ENCODE measurements at regions not wholly inside any gene's neighbourhood (a gene's known extent, or its start where the extent isn't known, plus 50 kb on each side); places are given as distances from the start of the nearest gene placed in this dataset.

DNA sequence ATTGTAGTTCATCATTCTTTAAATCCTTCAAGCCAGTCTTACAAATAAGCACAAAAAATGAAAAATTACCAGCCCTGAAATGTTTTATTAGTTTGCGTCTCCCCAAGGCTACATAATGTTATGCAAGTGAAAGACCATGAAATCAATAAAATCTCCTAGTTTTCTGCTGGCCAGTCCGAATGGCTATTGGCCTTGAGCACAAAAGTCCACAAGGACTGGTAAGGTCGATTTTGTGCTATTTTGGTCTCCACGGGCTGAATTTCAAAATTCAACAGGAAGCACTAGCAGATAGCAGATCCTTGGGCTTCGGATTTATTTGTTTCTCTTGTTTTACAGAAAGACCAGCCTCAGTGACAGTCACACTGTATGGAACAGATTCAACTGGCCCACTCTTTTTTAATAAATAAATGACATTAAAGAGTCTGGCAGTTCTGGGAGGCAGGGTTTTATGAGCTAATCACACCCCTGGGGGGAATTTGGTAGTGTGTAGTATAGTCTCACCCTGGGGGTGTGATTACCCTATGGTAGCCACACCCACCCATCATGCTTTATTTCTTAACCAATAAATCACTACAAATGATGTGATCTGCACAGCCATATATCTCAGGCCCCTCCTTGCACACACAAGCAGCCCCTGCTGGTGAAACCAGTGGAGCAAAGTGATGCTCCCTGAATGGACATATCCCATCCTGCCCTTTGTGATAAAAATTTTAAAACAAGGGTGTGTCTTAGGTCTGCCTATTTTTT, 51.1 kb upstream of the TMEM33 start:
- Histone ChIP-seq H3K36me3 (ENCODE audit: control insufficient read depth, insufficient read depth, low read length) (no peaks in the 10 kb centered on the region), H3K27ac (ENCODE audit: low read depth, low read length) (no peak overlapping the region), H3K9me3 (ENCODE audit: control insufficient read depth, insufficient read depth, low read length) (no peaks in the 10 kb centered on the region), H3K4me1 (ENCODE audit: control insufficient read depth, insufficient read depth, low read length) (peaks cover 29% of the 10 kb centered on the region), H3K27me3 (ENCODE audit: control insufficient read depth, insufficient read depth, low read length) (peaks cover 66% of the 10 kb centered on the region), H3K4me3 (ENCODE audit: low read depth, low read length) (no peak overlapping the region)
- 73% methylated on average over 4 of the region's 5 CpGs for WGBS (ENCODE audit: insufficient coverage)
- DNase-seq (ENCODE audit: low read depth in 4 of 6, low spot score in 6 of 6) = no peak

DNA sequence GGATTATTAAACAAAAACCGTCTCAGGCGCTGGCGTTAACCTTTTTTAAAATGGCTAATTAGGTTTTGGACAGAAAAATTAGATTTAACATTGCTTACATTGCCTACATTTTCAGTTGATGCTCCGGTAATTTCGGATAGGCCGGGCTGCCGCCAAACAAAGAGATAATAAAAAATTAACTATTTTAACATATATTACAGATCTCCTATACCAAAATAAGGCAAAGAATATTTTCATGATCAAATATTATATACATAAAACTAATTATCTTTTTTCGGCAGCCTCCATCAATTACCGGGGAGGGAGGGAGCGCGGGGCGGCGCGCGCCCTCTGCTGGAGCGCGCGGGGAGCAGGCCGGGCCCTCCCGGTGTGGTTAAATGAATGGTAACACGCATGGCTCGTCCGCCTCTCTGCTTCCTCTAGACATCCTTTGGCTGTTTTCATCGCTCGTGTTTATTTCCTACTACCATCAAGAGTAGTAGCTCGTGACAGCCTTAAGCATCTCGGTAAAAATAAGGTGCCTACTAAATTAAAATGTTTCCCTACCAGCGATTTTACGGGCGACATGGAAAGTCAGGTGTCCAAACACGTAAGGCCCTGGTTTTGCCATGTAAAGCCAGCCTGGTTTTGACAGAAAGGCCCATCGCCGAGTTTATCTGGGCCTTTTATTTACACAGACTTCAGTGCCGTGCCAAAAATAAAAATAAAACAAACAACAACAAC, 52.4 kb upstream of the TMEM33 start:
- Histone ChIP-seq H3K27ac (ENCODE audit: low read depth, low read length) (no peak overlapping the region), H3K27me3 (ENCODE audit: control insufficient read depth, insufficient read depth, low read length) (peaks cover 80% of the 10 kb centered on the region), H3K4me1 (ENCODE audit: control insufficient read depth, insufficient read depth, low read length) (peaks cover 40% of the 10 kb centered on the region), H3K4me3 (ENCODE audit: low read depth, low read length) (peak overlapping the region; percentile 29), H3K36me3 (ENCODE audit: control insufficient read depth, insufficient read depth, low read length) (no peaks in the 10 kb centered on the region), H3K9me3 (ENCODE audit: control insufficient read depth, insufficient read depth, low read length) (no peaks in the 10 kb centered on the region)
- DNase-seq (ENCODE audit: low read depth in 4 of 6, low spot score in 6 of 6) = peak in 2 of 6 donors; percentile 74 to 77
- WGBS (ENCODE audit: insufficient coverage) = 17% methylated on average over 13 of the region's 34 CpGs

DNA sequence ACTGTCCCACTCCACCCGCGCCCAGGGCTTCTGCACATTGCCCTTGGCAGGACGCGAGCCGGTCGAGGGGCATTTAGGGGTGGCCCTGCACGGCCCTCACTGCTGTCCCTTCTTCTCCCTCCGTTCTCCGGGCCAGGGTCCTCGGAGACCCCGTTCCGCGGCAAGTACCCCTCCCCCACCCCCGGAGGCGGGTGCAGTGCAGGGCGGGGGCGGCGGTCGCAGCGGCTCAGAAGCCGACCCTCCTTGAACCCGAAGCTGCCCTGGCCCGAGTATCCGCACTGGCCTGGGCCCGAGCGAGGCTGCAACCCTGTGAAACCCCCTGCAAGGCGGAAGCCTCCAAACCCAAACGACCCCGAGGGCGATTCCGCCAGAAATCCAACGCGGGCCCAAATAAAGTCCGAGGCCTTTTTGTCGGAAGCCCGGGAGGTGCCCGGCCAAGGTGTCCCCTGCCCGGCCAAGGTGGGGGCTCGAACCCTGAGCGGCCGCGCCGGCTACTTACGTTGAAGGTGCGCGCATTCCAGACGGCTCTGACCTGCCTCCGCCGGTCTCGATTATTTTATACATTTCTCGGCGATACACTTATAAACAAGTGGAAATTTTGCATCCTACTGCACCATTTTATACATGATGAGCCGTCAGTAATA, 53.1 kb upstream of the TMEM33 start:
- peaks cover 86% of the 10 kb centered on the region for H3K27me3 ChIP-seq (ENCODE audit: control insufficient read depth, insufficient read depth, low read length)
- under 1% methylated on average over 50 of the region's 53 CpGs for WGBS (ENCODE audit: insufficient coverage)
- no peaks in the 10 kb centered on the region for H3K36me3 ChIP-seq (ENCODE audit: control insufficient read depth, insufficient read depth, low read length)
- H3K27ac ChIP-seq (ENCODE audit: low read depth, low read length) = no peak overlapping the region
- peaks cover 40% of the 10 kb centered on the region for H3K4me1 ChIP-seq (ENCODE audit: control insufficient read depth, insufficient read depth, low read length)
- peak overlapping the region; percentile 29 for H3K4me3 ChIP-seq (ENCODE audit: low read depth, low read length)
- no peak for DNase-seq (ENCODE audit: low read depth in 4 of 6, low spot score in 6 of 6)
- H3K9me3 ChIP-seq (ENCODE audit: control insufficient read depth, insufficient read depth, low read length) = no peaks in the 10 kb centered on the region

DNA sequence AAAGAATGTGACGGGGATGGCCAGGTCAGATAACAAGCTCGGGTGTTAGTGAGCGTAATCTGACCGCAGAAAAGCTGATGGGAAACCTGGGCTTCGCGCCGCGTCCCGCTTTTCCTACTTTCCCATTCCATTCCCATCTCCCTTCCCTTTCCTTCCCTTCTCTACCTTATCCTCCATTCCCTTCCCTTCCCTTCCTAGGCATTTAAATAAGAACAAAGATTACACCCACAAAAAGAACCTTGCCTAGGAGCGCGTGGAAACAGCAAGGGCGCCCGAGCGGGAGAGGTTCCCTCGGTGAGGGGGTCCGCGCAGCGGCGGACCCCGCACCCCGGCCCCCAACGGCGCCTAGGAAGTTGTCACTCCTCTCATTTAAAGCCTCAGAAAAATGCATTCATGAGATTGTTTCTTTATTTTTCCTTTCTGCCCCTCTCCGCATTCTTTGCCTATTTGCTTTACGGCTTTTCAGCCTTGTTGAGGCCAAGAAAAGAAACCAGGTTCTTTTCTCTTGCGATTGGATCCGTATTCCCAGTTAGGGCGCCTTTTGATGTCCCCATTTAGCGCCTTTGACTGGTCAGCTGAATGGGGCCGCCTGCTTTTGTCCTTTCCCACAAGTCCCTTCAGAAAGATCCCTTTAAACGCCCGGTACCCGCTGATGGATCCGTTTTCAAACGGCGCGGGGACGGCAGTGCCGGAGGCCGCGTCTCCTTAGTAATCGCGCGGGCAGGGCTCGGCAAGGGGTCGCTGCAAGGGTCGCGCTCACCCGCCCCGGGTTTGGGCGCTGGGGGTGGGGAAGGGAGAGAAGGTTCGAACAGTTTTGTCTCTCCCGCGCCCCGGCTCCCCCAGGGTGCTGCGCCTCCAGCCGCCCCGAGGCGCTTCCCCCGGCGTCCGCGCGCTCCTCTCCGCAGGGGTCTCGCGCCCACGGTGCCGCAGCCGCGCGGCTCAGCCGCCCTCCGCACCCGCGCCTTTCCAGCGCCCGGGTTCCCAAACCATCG, 54.1 kb upstream of the TMEM33 start:
- no peaks in the 10 kb centered on the region for H3K36me3 ChIP-seq (ENCODE audit: control insufficient read depth, insufficient read depth, low read length)
- peaks cover 40% of the 10 kb centered on the region for H3K4me1 ChIP-seq (ENCODE audit: control insufficient read depth, insufficient read depth, low read length)
- under 1% methylated on average over 75 of the region's 79 CpGs for WGBS (ENCODE audit: insufficient coverage)
- no peak overlapping the region for H3K27ac ChIP-seq (ENCODE audit: low read depth, low read length)
- DNase-seq (ENCODE audit: low read depth in 4 of 6, low spot score in 6 of 6) = peak in 2 of 6 donors; percentile 47 to 55
- H3K4me3 ChIP-seq (ENCODE audit: low read depth, low read length) = peak overlapping the region; percentile 26
- H3K9me3 ChIP-seq (ENCODE audit: control insufficient read depth, insufficient read depth, low read length) = no peaks in the 10 kb centered on the region
- H3K27me3 ChIP-seq (ENCODE audit: control insufficient read depth, insufficient read depth, low read length) = peaks cover 90% of the 10 kb centered on the region

DNA sequence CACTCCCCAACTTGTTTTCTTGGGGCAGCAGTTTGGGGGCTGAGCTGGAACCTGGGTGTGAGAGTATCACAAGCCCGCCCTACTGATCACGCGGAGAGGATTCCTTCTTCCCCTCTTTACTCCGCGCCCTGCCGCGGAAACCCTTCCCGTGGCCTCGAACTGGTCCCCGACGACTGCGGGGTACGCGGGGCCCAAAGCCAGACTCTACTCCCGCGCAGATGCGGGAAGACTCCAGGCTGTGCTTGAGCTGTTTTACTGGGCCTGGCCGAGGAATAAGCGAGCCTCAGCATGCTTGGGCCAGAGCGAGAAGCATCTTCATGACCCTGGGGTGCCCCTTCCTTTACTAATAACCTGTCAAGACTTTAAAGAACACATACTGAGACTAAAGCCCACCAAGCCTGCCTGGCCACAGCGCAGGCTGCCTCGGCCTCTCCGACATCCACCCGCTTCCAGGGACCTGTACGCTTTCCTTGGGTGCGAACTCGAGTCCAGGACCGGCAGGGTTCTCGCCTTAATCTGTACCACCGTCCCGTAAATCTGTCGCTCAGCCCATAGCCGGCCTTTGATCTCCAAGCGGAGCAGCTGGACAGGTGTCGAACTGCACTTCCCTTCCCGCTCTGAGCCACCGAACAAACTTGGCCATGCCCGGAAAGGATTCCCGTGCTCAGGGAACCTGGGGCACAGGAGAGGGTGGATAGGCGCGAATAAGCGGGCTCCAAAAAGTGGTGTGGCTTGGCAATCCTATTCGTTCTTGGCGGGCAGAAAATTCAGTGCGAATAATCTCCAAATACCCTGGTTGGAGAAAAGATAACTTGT, 55.0 kb upstream of the TMEM33 start:
- Histone ChIP-seq H3K9me3 (ENCODE audit: control insufficient read depth, insufficient read depth, low read length) (no peaks in the 10 kb centered on the region), H3K27ac (ENCODE audit: low read depth, low read length) (no peak overlapping the region), H3K4me3 (ENCODE audit: low read depth, low read length) (no peak overlapping the region), H3K27me3 (ENCODE audit: control insufficient read depth, insufficient read depth, low read length) (peaks cover 95% of the 10 kb centered on the region), H3K36me3 (ENCODE audit: control insufficient read depth, insufficient read depth, low read length) (no peaks in the 10 kb centered on the region), H3K4me1 (ENCODE audit: control insufficient read depth, insufficient read depth, low read length) (peaks cover 40% of the 10 kb centered on the region)
- peak in 1 of 6 donors; percentile 25 for DNase-seq (ENCODE audit: low read depth in 4 of 6, low spot score in 6 of 6)
- 7% methylated on average over 42 of the region's 45 CpGs for WGBS (ENCODE audit: insufficient coverage)

DNA sequence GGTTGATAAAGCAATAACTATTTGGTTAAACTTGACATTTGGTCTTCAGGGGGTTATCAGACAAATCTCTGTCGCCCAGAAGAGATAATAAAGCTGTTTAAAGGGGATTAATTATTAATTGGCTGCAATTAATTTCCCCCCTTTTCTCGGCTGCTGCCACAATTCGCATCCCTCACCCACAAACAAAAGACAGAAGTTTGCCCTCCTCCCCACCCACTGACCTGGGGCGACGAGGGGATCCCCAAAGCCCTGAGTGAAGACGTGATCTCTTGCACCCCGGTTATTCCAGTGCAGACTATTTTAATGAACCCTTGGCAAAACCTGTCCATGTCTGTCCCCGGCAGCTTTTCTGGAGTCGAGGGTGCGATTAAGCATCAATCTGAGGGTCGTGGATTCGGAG, 55.7 kb upstream of the TMEM33 start:
- Histone ChIP-seq H3K9me3 (ENCODE audit: control insufficient read depth, insufficient read depth, low read length) (no peaks in the 10 kb centered on the region), H3K27me3 (ENCODE audit: control insufficient read depth, insufficient read depth, low read length) (peaks cover 95% of the 10 kb centered on the region), H3K36me3 (ENCODE audit: control insufficient read depth, insufficient read depth, low read length) (no peaks in the 10 kb centered on the region), H3K4me1 (ENCODE audit: control insufficient read depth, insufficient read depth, low read length) (peaks cover 40% of the 10 kb centered on the region), H3K4me3 (ENCODE audit: low read depth, low read length) (no peak overlapping the region), H3K27ac (ENCODE audit: low read depth, low read length) (no peak overlapping the region)
- no peak for DNase-seq (ENCODE audit: low read depth in 4 of 6, low spot score in 6 of 6)
- WGBS (ENCODE audit: insufficient coverage) = 6% methylated on average over 7 of the region's 12 CpGs

- no peaks in the 10 kb centered on the region for H3K36me3 ChIP-seq (ENCODE audit: control insufficient read depth, insufficient read depth, low read length)
- H3K4me3 ChIP-seq (ENCODE audit: low read depth, low read length) = no peak overlapping the region
- 19% methylated on average over 5 of the region's 25 CpGs for WGBS (ENCODE audit: insufficient coverage)
- H3K9me3 ChIP-seq (ENCODE audit: control insufficient read depth, insufficient read depth, low read length) = no peaks in the 10 kb centered on the region
- H3K4me1 ChIP-seq (ENCODE audit: control insufficient read depth, insufficient read depth, low read length) = peaks cover 40% of the 10 kb centered on the region
- H3K27me3 ChIP-seq (ENCODE audit: control insufficient read depth, insufficient read depth, low read length) = peaks cover 96% of the 10 kb centered on the region
- H3K27ac ChIP-seq (ENCODE audit: low read depth, low read length) = no peak overlapping the region
- DNase-seq (ENCODE audit: low read depth in 4 of 6, low spot score in 6 of 6) = no peak
Observed at GRCh38 chr4:41878991-41879491, 56.2 kb upstream of the TMEM33 start.

DNA sequence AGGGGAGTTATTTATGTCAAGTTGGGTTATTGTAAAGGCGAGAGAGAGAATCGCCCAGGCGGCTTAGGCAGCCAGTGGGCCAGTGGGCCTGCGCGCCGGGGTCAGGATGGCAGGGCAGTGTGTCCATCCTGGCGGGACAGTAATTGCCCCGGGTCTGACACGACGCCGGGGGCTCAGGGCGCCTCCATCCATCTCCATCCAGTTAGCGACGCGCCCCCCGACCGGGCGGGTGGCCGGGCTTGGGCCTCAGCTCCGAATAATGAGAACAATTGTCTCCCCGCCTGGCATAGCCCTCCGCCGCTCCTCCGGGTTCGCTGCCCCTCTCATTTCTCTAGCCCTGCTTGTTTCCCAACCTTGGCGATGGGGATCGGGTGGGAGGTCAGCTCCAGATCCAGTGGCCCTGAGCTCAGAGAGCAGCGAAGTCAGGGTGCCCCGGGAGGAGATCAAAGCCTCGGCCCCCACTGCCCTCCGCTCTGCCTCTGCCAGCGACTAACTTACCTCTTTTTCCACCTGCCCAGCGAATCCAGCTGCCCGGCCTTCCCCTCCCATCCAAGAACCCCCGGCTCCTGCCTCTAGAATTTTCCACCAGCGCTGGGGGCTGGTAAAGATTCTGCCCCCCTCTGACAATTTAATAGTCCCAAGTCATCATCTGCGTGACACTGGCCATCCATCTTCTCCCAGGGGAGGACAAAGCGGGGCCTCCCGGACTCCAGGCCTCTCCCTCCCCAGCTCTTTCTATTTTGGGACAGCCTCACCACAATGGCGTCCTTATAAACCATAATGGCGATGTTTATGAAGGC, 56.9 kb upstream of the TMEM33 start:
- peaks cover 43% of the 10 kb centered on the region for H3K4me1 ChIP-seq (ENCODE audit: control insufficient read depth, insufficient read depth, low read length)
- H3K27ac ChIP-seq (ENCODE audit: low read depth, low read length) = no peak overlapping the region
- H3K9me3 ChIP-seq (ENCODE audit: control insufficient read depth, insufficient read depth, low read length) = no peaks in the 10 kb centered on the region
- 12% methylated on average over 39 of the region's 41 CpGs for WGBS (ENCODE audit: insufficient coverage)
- no peak overlapping the region for H3K4me3 ChIP-seq (ENCODE audit: low read depth, low read length)
- no peaks in the 10 kb centered on the region for H3K36me3 ChIP-seq (ENCODE audit: control insufficient read depth, insufficient read depth, low read length)
- H3K27me3 ChIP-seq (ENCODE audit: control insufficient read depth, insufficient read depth, low read length) = peaks cover 99% of the 10 kb centered on the region
- DNase-seq (ENCODE audit: low read depth in 4 of 6, low spot score in 6 of 6) = no peak
